Hepatocyte (in vitro differentiated cells): ENCODE measurements at regions not wholly inside any gene's neighbourhood (a gene's known extent, or its start where the extent isn't known, plus 50 kb on each side); places are given as distances from the start of the nearest gene placed in this dataset.

Experiments used
- DNase-seq: peaks from one replicate; pipeline ENCODE4 v3.0.0-alpha.2; 2016; ENCODE audit warnings: low spot score
- H2AFZ ChIP-seq: fragments of 200-600 bp; sonication (generic); 2 replicates; pipeline ENCODE4 v1.6.0; 2016; ENCODE audit warnings: antibody characterized with exemption, mild to moderate bottlenecking
- H3K27ac ChIP-seq: fragments of 200-600 bp; sonication (generic); 2 replicates; pipeline ENCODE4 v1.5.1; 2016; ENCODE audit warnings: mild to moderate bottlenecking
- H3K27me3 ChIP-seq: fragments of 200-600 bp; sonication (generic); 2 replicates; pipeline ENCODE4 v1.6.1; 2016
- H3K36me3 ChIP-seq: fragments of 200-600 bp; sonication (generic); replicated peaks from 2 replicates; pipeline ENCODE4 v1.5.1; 2016; ENCODE audit warnings: low read depth; ENCODE audit not compliant: insufficient read depth
- H3K4me1 ChIP-seq: fragments of 200-600 bp; sonication (generic); 2 replicates; pipeline ENCODE4 v1.5.1; 2016; ENCODE audit warnings: mild to moderate bottlenecking, moderate library complexity; ENCODE audit not compliant: insufficient read depth
- H3K4me2 ChIP-seq: fragments of 200-600 bp; sonication (generic); 2 replicates; pipeline ENCODE4 v1.6.0; 2016
- H3K4me3 ChIP-seq: fragments of 200-600 bp; sonication (generic); 2 replicates; pipeline ENCODE4 v1.5.1; 2016; ENCODE audit warnings: mild to moderate bottlenecking
- H3K79me2 ChIP-seq: fragments of 200-600 bp; sonication (generic); 2 replicates; pipeline ENCODE4 v1.6.0; 2017; ENCODE audit warnings: mild to moderate bottlenecking
- H3K9me2 ChIP-seq: fragments of 200-600 bp; sonication (generic); replicated peaks from 2 replicates; pipeline ENCODE4 v1.6.0; 2017; ENCODE audit warnings: mild to moderate bottlenecking; ENCODE audit not compliant: insufficient read depth
- H3K9me3 ChIP-seq: fragments of 200-600 bp; sonication (generic); 2 replicates; pipeline ENCODE4 v1.5.1; 2016; ENCODE audit warnings: low read depth, mild to moderate bottlenecking
- H4K20me1 ChIP-seq: fragments of 200-600 bp; sonication (generic); 2 replicates; pipeline ENCODE4 v1.6.0; 2016; ENCODE audit warnings: mild to moderate bottlenecking; ENCODE audit not compliant: insufficient read depth, poor library complexity, severe bottlenecking
- EZH2 ChIP-seq: fragments of 200-600 bp; sonication (generic); IDR thresholded peaks from 2 replicates; pipeline ENCODE4 v1.6.1; 2016; ENCODE audit warnings: antibody characterized with exemption, mild to moderate bottlenecking, borderline replicate concordance
- EZH2phosphoT487 ChIP-seq: fragments of 200-600 bp; sonication (generic); IDR thresholded peaks from one replicate; pipeline ENCODE4 v1.6.1; 2018; ENCODE audit warnings: antibody characterized with exemption, mild to moderate bottlenecking, low read depth, moderate library complexity; ENCODE audit not compliant: unreplicated experiment, severe bottlenecking
- WGBS: methylation state at CpG from one replicate; pipeline ENCODE4 v1.1.6; 2016; ENCODE audit warnings: low lambda C conversion rate; ENCODE audit errors: missing lambda C conversion rate; 5-methylcytosine and 5-hydroxymethylcytosine counted together
- TF ChIP-seq, protein P1 (sequence below): fragments of 200-600 bp; sonication (generic); IDR thresholded peaks from 2 replicates; pipeline ENCODE4 v1.5.1; 2016; ENCODE audit warnings: antibody characterized with exemption, mild to moderate bottlenecking; ENCODE audit not compliant: poor library complexity

DNA sequence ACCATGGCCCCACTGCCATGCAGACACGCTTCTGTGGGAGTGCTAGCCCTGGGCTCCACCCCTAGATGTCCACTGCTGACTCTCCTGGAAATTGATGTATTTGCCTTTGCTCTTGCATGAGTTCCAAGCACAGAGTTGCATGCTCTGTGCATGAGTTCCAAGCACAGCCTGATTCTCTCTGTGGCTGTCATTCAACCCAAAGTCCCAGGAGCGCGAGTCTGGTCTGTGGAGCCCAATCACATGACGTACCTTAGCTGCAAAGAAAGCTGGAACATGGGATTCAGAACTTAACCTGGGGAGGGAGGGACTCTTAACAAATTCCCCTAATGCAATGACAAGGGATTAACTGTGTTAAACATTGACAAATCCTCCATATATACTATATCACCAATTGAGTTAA, 114.3 kb upstream of the SLC24A3 start:
- no peaks in the 10 kb centered on the region for H4K20me1 ChIP-seq
- peak; percentile 25 for DNase-seq
- H3K79me2 ChIP-seq, result no peaks in the 10 kb centered on the region
- no peak overlapping the region for H3K4me3 ChIP-seq
- H2AFZ ChIP-seq, result no peak overlapping the region
- H3K9me2 ChIP-seq, result no peaks in the 10 kb centered on the region
- no peaks in the 10 kb centered on the region for H3K9me3 ChIP-seq
- H3K4me2 ChIP-seq, result no peak overlapping the region
- 71% methylated on average over 4 of the region's 4 CpGs for WGBS
- TF ChIP-seq EZH2phosphoT487 (no peak), EZH2 (no peak)
- TF ChIP-seq, protein P1, sequence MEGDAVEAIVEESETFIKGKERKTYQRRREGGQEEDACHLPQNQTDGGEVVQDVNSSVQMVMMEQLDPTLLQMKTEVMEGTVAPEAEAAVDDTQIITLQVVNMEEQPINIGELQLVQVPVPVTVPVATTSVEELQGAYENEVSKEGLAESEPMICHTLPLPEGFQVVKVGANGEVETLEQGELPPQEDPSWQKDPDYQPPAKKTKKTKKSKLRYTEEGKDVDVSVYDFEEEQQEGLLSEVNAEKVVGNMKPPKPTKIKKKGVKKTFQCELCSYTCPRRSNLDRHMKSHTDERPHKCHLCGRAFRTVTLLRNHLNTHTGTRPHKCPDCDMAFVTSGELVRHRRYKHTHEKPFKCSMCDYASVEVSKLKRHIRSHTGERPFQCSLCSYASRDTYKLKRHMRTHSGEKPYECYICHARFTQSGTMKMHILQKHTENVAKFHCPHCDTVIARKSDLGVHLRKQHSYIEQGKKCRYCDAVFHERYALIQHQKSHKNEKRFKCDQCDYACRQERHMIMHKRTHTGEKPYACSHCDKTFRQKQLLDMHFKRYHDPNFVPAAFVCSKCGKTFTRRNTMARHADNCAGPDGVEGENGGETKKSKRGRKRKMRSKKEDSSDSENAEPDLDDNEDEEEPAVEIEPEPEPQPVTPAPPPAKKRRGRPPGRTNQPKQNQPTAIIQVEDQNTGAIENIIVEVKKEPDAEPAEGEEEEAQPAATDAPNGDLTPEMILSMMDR, result no peak
- no peaks in the 10 kb centered on the region for H3K27me3 ChIP-seq
- no peaks in the 10 kb centered on the region for H3K36me3 ChIP-seq
- peaks cover 9% of the 10 kb centered on the region for H3K4me1 ChIP-seq
- H3K27ac ChIP-seq, result no peak overlapping the region

DNA sequence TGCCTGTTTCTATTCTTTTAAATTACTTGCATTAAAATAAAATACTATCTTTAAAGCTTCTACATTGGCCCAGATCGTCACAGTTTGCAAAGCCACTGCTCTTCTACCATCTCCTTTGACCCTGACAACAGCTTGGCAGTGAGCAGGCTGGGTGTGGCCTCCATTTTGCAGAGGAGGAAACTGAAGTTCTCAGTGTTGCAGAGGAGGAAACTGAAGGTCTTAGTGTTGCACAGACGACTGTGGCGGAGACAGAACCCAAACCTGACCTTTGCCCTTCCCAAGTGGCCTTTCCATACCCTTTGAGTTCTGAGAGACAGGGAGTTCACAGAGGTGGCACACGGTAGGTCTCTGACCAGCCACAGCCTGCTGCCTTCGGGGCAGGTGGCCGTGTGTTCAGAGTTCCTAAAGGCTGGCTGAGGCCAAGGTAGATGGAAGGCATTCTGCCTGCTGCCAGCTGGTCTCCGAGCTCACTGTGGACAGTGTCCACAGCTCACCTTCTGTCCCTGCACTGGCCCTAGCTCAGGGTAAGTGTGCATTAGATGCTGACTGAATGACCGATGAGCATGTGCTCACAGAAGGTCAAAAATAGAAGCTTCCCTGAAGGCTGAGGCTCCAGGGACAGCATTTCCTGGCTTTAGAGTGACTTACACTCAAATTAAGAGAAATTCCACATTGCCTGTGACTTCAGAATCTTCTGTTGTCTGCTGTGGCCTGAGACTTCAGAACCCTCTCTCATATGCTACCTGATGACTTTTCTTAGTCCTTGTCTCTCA, 113.5 kb upstream of the SLC24A3 start:
- Histone ChIP-seq H3K9me2 (no peaks in the 10 kb centered on the region), H3K4me1 (peaks cover 9% of the 10 kb centered on the region), H3K4me2 (no peak overlapping the region), H3K79me2 (no peaks in the 10 kb centered on the region), H3K36me3 (no peaks in the 10 kb centered on the region), H4K20me1 (no peaks in the 10 kb centered on the region), H3K4me3 (no peak overlapping the region), H3K27me3 (no peaks in the 10 kb centered on the region), H3K27ac (peak overlapping the region; percentile 20), H2AFZ (no peak overlapping the region), H3K9me3 (no peaks in the 10 kb centered on the region)
- DNase-seq, result no peak
- TF ChIP-seq, protein P1, result no peak
- TF ChIP-seq EZH2 (no peak), EZH2phosphoT487 (no peak)
- 86% methylated on average over 8 of the region's 8 CpGs for WGBS

DNA sequence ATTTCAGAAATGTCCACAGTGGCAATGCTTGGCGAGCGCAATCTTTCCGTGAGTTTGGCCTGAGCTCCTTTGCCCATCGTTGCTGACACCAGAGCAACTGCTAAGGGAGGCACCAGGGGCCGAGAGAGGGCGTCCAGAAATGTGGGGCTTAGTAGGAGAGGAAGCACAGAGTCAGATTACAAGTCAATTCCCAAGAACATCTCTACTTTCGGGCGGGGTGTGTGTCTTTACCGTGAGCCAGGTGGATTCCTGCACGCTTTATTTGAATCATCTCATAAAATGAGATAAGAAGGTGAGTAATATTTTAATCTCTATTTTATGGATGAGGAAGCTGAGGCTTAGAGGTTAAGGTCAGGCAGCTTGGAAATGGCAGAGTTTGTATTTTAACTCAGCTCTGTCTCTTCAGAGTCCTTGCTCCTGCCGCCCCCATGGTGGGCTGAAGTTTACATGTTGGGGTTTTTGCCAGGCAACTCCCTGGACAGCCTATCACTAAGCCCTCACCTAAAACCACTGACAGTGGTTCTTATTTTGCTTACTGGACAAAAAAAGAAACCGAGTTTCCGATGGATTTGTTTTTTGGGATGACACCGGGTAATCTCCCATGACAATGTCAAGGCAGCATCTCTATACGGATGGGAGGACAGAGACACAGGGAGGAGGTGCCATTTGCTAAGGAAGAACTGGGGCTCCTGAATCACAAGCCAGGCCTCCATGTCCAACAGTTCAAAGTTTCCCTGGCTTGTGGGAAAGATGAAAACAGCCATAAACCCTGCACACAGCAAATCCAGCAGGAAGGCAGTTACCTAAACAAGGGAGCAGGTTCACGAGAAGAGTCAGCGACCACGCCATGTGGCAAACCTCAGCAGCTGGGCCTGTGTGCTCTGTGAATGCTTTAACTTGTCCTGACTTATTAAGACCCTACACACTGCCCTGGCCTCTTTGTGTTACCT, 112.6 kb upstream of the SLC24A3 start:
- no peaks in the 10 kb centered on the region for H3K9me2 ChIP-seq
- TF ChIP-seq EZH2phosphoT487, result no peak
- TF ChIP-seq, protein P1, result no peak
- TF ChIP-seq EZH2, result no peak
- H3K4me2 ChIP-seq, result no peak overlapping the region
- H3K4me3 ChIP-seq, result no peak overlapping the region
- no peaks in the 10 kb centered on the region for H3K27me3 ChIP-seq
- peaks cover 9% of the 10 kb centered on the region for H3K4me1 ChIP-seq
- H3K9me3 ChIP-seq, result no peaks in the 10 kb centered on the region
- no peaks in the 10 kb centered on the region for H3K36me3 ChIP-seq
- H4K20me1 ChIP-seq, result no peaks in the 10 kb centered on the region
- WGBS, result 75% methylated on average over 18 of the region's 18 CpGs
- H3K27ac ChIP-seq, result peak overlapping the region; percentile 20
- H3K79me2 ChIP-seq, result no peaks in the 10 kb centered on the region
- DNase-seq, result peak; percentile 14
- H2AFZ ChIP-seq, result no peak overlapping the region
